K562 (cell line): ENCODE measurements at regions not wholly inside any gene's neighbourhood (a gene's known extent, or its start where the extent isn't known, plus 50 kb on each side); places are given as distances from the start of the nearest gene placed in this dataset.

Experiments
- ATAC-seq: fragments of 200-7000 bp; cut with Tn5 transposase; 3 replicates; pipeline ENCODE4 v1.9.1; 2020; ENCODE audit warnings: moderate library complexity
- BruUV-seq: library from RNA; stranded (reverse); fragments of 400-500 nt; replicated peaks from 2 replicates; lab custom pipeline; 2021; lab: Mats Ljungman, UMichigan
- CTCF ChIA-PET: fragments of 300-600 bp; formaldehyde crosslinking; extraction: SDS; loops from one replicate; lab custom pipeline; 2021; ENCODE audit warnings: low intra/inter-chr PET ratio; lab: Yijun Ruan, JAX
- POLR2A ChIA-PET: fragments of 300-600, 350-650 bp; sonication (Branson Sonifier 250); formaldehyde crosslinking; extraction: SDS; loops from one replicate; lab custom pipeline; 2021; ENCODE audit warnings: antibody characterized with exemption, inconsistent platforms; lab: Yijun Ruan, JAX
- DNase-seq, 4 experiments: peaks; one replicate each; pipeline versions ENCODE4 v3.0.0 to v3.0.0-alpha.2; 2011 to 2018; ENCODE audit warnings: low spot score in 3 of 4, mixed read lengths in 3 of 4; ENCODE audit errors: extremely low read depth in 1 of 4
- FAIRE-seq: peaks from 2 replicates; lab custom pipeline; 2011; peaks lifted over from hg19 to GRCh38; lab: Jason Lieb, UNC
- H2AFZ ChIP-seq: 2 replicates; pipeline ENCODE4 v1.6.0; 2011; ENCODE audit warnings: low read depth, low read length, control low read depth, inconsistent platforms
- H3K27ac ChIP-seq: fragments of 200-600 bp; 3 replicates; pipeline ENCODE4 v1.8.0; 2011; ENCODE audit warnings: low read depth, mild to moderate bottlenecking, control low read depth, inconsistent platforms, low read length, moderate library complexity, mixed read lengths; ENCODE audit errors: extremely low read depth
- H3K27me3 ChIP-seq, 2 experiments: fragments of 300-600 bp in 1 of 2; 2 replicates in 1 of 2; 3 replicates in 1 of 2; pipeline versions ENCODE4 v1.6.0 to v1.8.0; 2011; ENCODE audit warnings: inconsistent platforms in 2 of 2, low read length in 2 of 2, mild to moderate bottlenecking in 1 of 2, mixed read lengths in 1 of 2, moderate library complexity in 1 of 2; ENCODE audit not compliant: control insufficient read depth in 2 of 2, insufficient read depth in 2 of 2
- H3K36me3 ChIP-seq: fragments of 300-600 bp; 3 replicates; pipeline ENCODE4 v1.8.0; 2011; ENCODE audit warnings: mild to moderate bottlenecking, low read length, inconsistent platforms; ENCODE audit not compliant: control insufficient read depth, insufficient read depth
- H3K4me1 ChIP-seq, 2 experiments: fragments of 200-600 bp in 1 of 2; replicated peaks in 1 of 2; 2 replicates in 1 of 2; 3 replicates in 1 of 2; pipeline versions ENCODE4 v1.5.1 to v1.8.0; 2011; ENCODE audit warnings: inconsistent platforms in 2 of 2, low read length in 2 of 2, mild to moderate bottlenecking in 1 of 2, mixed read lengths in 1 of 2, moderate library complexity in 1 of 2; ENCODE audit not compliant: control insufficient read depth in 2 of 2, insufficient read depth in 2 of 2
- H3K4me2 ChIP-seq: 2 replicates; pipeline ENCODE4 v1.6.1; 2011; ENCODE audit warnings: low read length, control low read depth, inconsistent platforms, mixed read lengths; ENCODE audit not compliant: insufficient read depth
- H3K4me3 ChIP-seq: fragments of 200-600 bp; sonication (generic), shearing (Covaris generic); 2 replicates; pipeline ENCODE4 v1.5.1; 2016; ENCODE audit warnings: control low read depth, inconsistent platforms
- H3K79me2 ChIP-seq: fragments of 200-600 bp; 3 replicates; pipeline ENCODE4 v1.8.0; 2011; ENCODE audit warnings: low read length, inconsistent platforms; ENCODE audit not compliant: control insufficient read depth, insufficient read depth
- H3K9ac ChIP-seq, 2 experiments: 2 replicates each; pipeline versions ENCODE4 v1.6.0 to v1.6.1; 2011; ENCODE audit warnings: low read depth in 2 of 2, low read length in 2 of 2, control low read depth in 1 of 2, inconsistent platforms in 1 of 2, mild to moderate bottlenecking in 1 of 2, mixed read lengths in 1 of 2; ENCODE audit not compliant: insufficient read depth in 1 of 2
- H3K9me1 ChIP-seq: one replicate; pipeline ENCODE4 v1.6.0; 2011; ENCODE audit warnings: inconsistent platforms, mild to moderate bottlenecking, low read length, moderate library complexity; ENCODE audit not compliant: control insufficient read depth, insufficient read depth
- H3K9me3 ChIP-seq: replicated peaks from 2 replicates; pipeline ENCODE4 v1.5.1; 2011; ENCODE audit warnings: low read depth, low read length, inconsistent platforms; ENCODE audit not compliant: control insufficient read depth, insufficient read depth
- H4K20me1 ChIP-seq: replicated peaks from 2 replicates; pipeline ENCODE4 v1.6.1; 2011; ENCODE audit warnings: low read length, inconsistent platforms, mixed read lengths; ENCODE audit not compliant: control insufficient read depth, insufficient read depth
- CHD1 ChIP-seq: fragments of 200-600 bp; sonication (generic); IDR thresholded peaks from one replicate; pipeline ENCODE4 v1.6.1; 2012; ENCODE audit warnings: mild to moderate bottlenecking, moderate library complexity, low read length, inconsistent platforms
- CREM ChIP-seq: IDR thresholded peaks from 2 replicates; pipeline ENCODE4 v1.6.1; 2014; ENCODE audit warnings: antibody characterized with exemption, low read depth
- EHMT2 ChIP-seq: fragments of 450-650 bp; IDR thresholded peaks from 2 replicates; pipeline ENCODE4 v1.6.1; 2018; ENCODE audit warnings: antibody characterized with exemption
- ESRRB ChIP-seq: fragments of 250-450 bp; sonication (Bioruptor Pico); IDR thresholded peaks from 2 replicates; pipeline ENCODE4 v1.5.0; 2020; ENCODE audit warnings: mild to moderate bottlenecking, moderate library complexity, borderline replicate concordance
- JUNB ChIP-seq: fragments of 450-650 bp; formaldehyde crosslinking; conservative IDR thresholded peaks from 2 replicates; pipeline ENCODE4 v1.4.0; 2020; ENCODE audit warnings: mild to moderate bottlenecking
- RBM17 ChIP-seq: fragments of 200-400 bp; formaldehyde crosslinking; IDR thresholded peaks from 2 replicates; pipeline ENCODE4 v1.6.1; 2017; ENCODE audit warnings: low read depth, mild to moderate bottlenecking, low read length, borderline replicate concordance
- SIN3A ChIP-seq, 2 experiments: fragments of 150-350 bp in 1 of 2; IDR thresholded peaks; 2 replicates each; pipeline ENCODE4 v1.6.1; 2011 to 2016; ENCODE audit warnings: borderline replicate concordance in 2 of 2, low read depth in 2 of 2, low read length in 2 of 2, mild to moderate bottlenecking in 2 of 2, moderate library complexity in 2 of 2; ENCODE audit not compliant: control insufficient read depth in 1 of 2
- STAT6 ChIP-seq: sonication (generic); formaldehyde crosslinking; IDR thresholded peaks from 2 replicates; pipeline ENCODE4 v1.8.1; 2023; ENCODE audit warnings: mild to moderate bottlenecking, missing genetic modification reagents
- TFAP4 ChIP-seq: sonication (generic); formaldehyde crosslinking; IDR thresholded peaks from 2 replicates; pipeline ENCODE4 v1.8.0; 2022; ENCODE audit warnings: missing genetic modification reagents, mild to moderate bottlenecking, moderate library complexity, borderline replicate concordance
- ZBTB26 ChIP-seq: fragments of 450-650 bp; formaldehyde crosslinking; IDR thresholded peaks from 2 replicates; pipeline ENCODE4 v1.4.0; 2022; ENCODE audit warnings: missing genetic modification characterization
- WGBS: fragments of 100-300 bp; shearing (Covaris generic); methylation state at CpG from one replicate; pipeline ENCODE4 v1.1.6; 2016; ENCODE audit warnings: low coverage, mixed read lengths; ENCODE audit not compliant: insufficient coverage; ENCODE audit errors: missing lambda C conversion rate; 5-methylcytosine and 5-hydroxymethylcytosine counted together
- in situ Hi-C: fragments of 300-500 bp; cut with MboI; formaldehyde crosslinking; loops from 4 replicates; pipeline ENCODE4 v1.15.0; 2018; ENCODE audit warnings: inconsistent platforms, mixed read lengths
- intact Hi-C: fragments of 100-400 bp; cut with micrococcal nuclease; formaldehyde crosslinking; loops from 2 replicates; pipeline ENCODE4 v1.14.2; 2022

DNA sequence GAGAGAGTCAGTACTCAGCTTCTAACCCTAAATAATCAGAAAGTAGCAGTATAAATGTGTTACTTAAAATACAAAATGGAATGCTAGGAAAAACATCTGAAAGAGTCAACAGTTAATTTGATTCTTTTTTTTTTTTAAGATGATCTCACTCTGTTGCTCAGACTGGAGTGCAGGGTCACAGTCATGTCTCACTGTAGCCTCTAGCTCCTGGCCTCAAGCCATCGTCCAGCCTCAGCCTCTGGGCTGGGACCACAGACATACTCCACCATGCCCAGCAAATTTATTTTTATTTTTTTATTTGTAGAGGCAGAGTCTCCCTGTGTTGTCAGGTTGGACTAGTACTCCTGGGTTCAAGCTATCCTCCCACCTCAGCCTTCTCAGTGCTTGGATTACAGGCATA lies 424.9 kb downstream of the IRX2 start (continued):
- TF ChIP-seq RBM17 (no peak), JUNB (CRISPR knock-in tag) (no peak), ESRRB (no peak)

DNA sequence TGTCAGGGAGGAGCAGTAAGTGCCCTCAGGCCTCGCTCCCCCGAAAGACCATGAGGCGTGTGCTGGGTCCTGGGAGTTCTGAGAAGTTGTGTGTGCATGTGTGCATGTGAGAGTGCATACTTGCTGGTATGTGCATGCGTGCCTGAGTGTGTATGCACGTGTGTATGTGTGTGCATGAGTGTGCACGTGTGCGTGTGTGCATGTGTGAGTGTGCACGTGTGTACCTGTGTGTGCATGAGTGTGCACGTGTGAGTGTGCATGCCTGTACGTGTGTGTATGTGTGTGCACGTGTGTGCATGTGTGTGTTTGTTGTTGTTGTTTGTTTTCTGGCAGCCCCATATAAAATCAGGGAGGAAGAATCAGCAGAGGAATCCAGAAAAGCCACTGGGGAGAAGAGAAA lies 426.7 kb downstream of the IRX2 start:
- no TSS peak for BruUV-seq
- in situ Hi-C loops: no loop called here
- POLR2A ChIA-PET: no interaction called here
- no peak overlapping the region for H3K4me2 ChIP-seq
- no peaks in the 10 kb centered on the region for H3K9me3 ChIP-seq
- TF ChIP-seq SIN3A (IDR thresholded peaks at IDR 0.05; ENCODE audit: borderline replicate concordance in 2 of 2, control insufficient read depth in 1 of 2, low read depth in 2 of 2, low read length in 2 of 2) (no peak), ZBTB26 (no peak), EHMT2 (no peak), STAT6 (CRISPR knock-in tag) (no peak), TFAP4 (CRISPR knock-in tag) (no peak), CHD1 (no peak), CREM (no peak)
- TF ChIP-seq, all 486 proteins: peak for 0
- no peaks in the 10 kb centered on the region for H3K36me3 ChIP-seq
- H3K4me3 ChIP-seq: no peak overlapping the region
- intact Hi-C loops: no loop called here
- no peak overlapping the region for H2AFZ ChIP-seq
- CTCF ChIA-PET: no interaction called here
- 0% methylated on average over 11 of the region's 11 CpGs for WGBS
- no peak for DNase-seq
- no peak overlapping the region for H3K27ac ChIP-seq
- no peaks in the 10 kb centered on the region for H3K79me2 ChIP-seq
- H3K9me1 ChIP-seq: no peaks in the 10 kb centered on the region
- no peaks in the 10 kb centered on the region for H3K4me1 ChIP-seq
- no peak for FAIRE-seq
- H3K9ac ChIP-seq: no peak overlapping the region
- no peaks in the 10 kb centered on the region for H4K20me1 ChIP-seq
- no peak for ATAC-seq
- H3K27me3 ChIP-seq: no peaks in the 10 kb centered on the region; a peak in 2 of 5 replicates
